ENCODE measurements at regions not wholly inside any gene's neighbourhood (a gene's known extent, or its start where the extent isn't known, plus 50 kb on each side); places are given as distances from the start of the nearest gene placed in this dataset.

GRCh38 chr2:63658176-63658968 lies 69.6 kb downstream of the MDH1 start:
- H3K36me3 ChIP-seq: no peaks in the 10 kb centered on the region
- no peak for ATAC-seq
- no peaks in the 10 kb centered on the region for H3K4me1 ChIP-seq
- WGBS, 2 donors (ENCODE audit: low coverage in 1 of 2): 39 to 72% methylated on average over 3 of the region's 3 CpGs
- H3K27ac ChIP-seq: no peak overlapping the region
- TF ChIP-seq POLR2AphosphoS5 (IDR thresholded peaks at IDR 0.05): no peak
- H3K4me3 ChIP-seq: no peak overlapping the region
- H3K27me3 ChIP-seq: no peaks in the 10 kb centered on the region
- H3K9me3 ChIP-seq: peaks cover 0 to 3% (median 0%) of the 10 kb centered on the region in 3 donors

- Histone ChIP-seq H3K27me3 (no peaks in the 10 kb centered on the region), H3K36me3 (no peaks in the 10 kb centered on the region), H3K27ac (no peak overlapping the region), H3K9me3 (no peaks in the 10 kb centered on the region), H3K4me1 (no peaks in the 10 kb centered on the region), H3K4me3 (no peak overlapping the region)
- no peak for ATAC-seq
- TF ChIP-seq CTCF (IDR thresholded peaks at IDR 0.05) (no peak), POLR2A (IDR thresholded peaks at IDR 0.05) (no peak), POLR2AphosphoS5 (IDR thresholded peaks at IDR 0.05) (no peak), EP300 (IDR thresholded peaks at IDR 0.05) (no peak)
Measured at GRCh38 chr2:63660060-63660459, 71.3 kb downstream of the MDH1 start.

- no peak for TF ChIP-seq POLR2AphosphoS5 (IDR thresholded peaks at IDR 0.05)
- TF ChIP-seq EP300 (IDR thresholded peaks at IDR 0.05): no peak
- no peak for TF ChIP-seq CTCF (IDR thresholded peaks at IDR 0.05)
- TF ChIP-seq POLR2A (IDR thresholded peaks at IDR 0.05): no peak
- H3K4me1 ChIP-seq: no peaks in the 10 kb centered on the region
- no peak overlapping the region for H3K4me3 ChIP-seq
- ATAC-seq: no peak
- no peak overlapping the region for H3K27ac ChIP-seq
- no peaks in the 10 kb centered on the region for H3K27me3 ChIP-seq
- H3K36me3 ChIP-seq: no peaks in the 10 kb centered on the region
- H3K9me3 ChIP-seq: no peaks in the 10 kb centered on the region
Measured at GRCh38 chr2:63661076-63661475, 72.3 kb downstream of the MDH1 start.

GRCh38 chr2:63662028-63662804 lies 73.5 kb downstream of the MDH1 start:
- no peak overlapping the region for H3K27ac ChIP-seq
- no peaks in the 10 kb centered on the region for H3K27me3 ChIP-seq
- no peak overlapping the region for H3K4me3 ChIP-seq
- no peaks in the 10 kb centered on the region for H3K4me1 ChIP-seq
- TF ChIP-seq POLR2AphosphoS5 (IDR thresholded peaks at IDR 0.05) (no peak), CTCF (IDR thresholded peaks at IDR 0.05) (no peak), POLR2A (IDR thresholded peaks at IDR 0.05) (no peak), EP300 (IDR thresholded peaks at IDR 0.05) (no peak)
- WGBS, 2 donors (ENCODE audit: low coverage in 1 of 2): 87 to 88% methylated on average over 3 of the region's 3 CpGs
- no peaks in the 10 kb centered on the region for H3K36me3 ChIP-seq
- no peaks in the 10 kb centered on the region for H3K9me3 ChIP-seq
- ATAC-seq: no peak

- no peak for ATAC-seq
- Histone ChIP-seq H3K27ac (no peak overlapping the region), H3K9me3 (no peaks in the 10 kb centered on the region), H3K27me3 (no peaks in the 10 kb centered on the region), H3K4me3 (no peak overlapping the region), H3K4me1 (no peaks in the 10 kb centered on the region), H3K36me3 (no peaks in the 10 kb centered on the region)
- TF ChIP-seq POLR2A (IDR thresholded peaks at IDR 0.05): no peak
- TF ChIP-seq EP300 (IDR thresholded peaks at IDR 0.05): no peak
- 64 to 68% methylated on average over 3 of the region's 3 CpGs for WGBS, 2 donors (ENCODE audit: low coverage in 1 of 2)
Measured at GRCh38 chr2:63663013-63663864, 74.5 kb downstream of the MDH1 start.

Measured in gastroesophageal sphincter (tissue), 4 donors.